GM18868 (cell line): ENCODE measurements at regions not wholly inside any gene's neighbourhood (a gene's known extent, or its start where the extent isn't known, plus 50 kb on each side); places are given as distances from the start of the nearest gene placed in this dataset.
"Not testable (repeated sequence)": the region's sequence is repeated elsewhere in the genome, so short reads cannot be mapped to it uniquely, and the experiment has no call there.

ENCODE experiments used
- ATAC-seq: cut with Tn5 transposase; IDR thresholded peaks from one replicate; pipeline ENCODE4 v1.9.1; 2021; ENCODE audit warnings: mild to moderate bottlenecking, moderate library complexity; ENCODE audit not compliant: unreplicated experiment

DNA sequence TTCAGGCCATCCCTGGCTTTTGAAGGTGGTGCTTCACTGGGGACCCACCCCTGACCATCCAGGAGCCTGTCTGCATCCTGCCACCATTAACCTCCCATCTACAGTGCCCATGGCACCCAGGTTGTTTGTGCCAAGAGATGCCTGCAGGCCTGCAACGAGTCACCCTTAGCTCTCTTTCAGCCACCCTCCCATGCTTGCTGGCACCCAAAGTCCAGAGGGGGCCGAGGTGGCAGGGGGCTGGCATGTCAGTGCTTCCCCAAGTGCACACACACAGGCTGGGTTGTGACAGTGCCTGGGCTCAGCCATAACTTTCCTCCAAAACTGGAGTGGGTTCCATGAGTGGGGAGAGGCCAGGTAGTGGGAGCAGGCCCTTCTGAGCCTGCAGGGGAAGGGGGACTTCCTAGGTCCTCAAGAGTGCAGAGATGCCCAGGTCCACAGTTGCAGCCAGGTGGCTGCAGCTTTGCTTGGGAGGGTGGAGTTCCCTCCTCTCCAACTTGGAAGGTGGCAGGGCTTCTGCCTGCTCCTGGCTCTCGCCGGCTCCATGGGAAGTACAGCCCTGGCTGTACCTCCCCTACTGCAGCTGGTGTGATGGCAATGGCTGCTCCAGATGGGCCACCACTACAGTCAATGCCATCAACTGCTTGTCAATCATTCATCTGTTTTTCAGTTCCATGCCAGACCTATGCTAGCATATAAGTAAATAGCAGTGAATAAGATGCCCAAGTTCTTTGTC, 235.9 kb upstream of the GIMD1 start:
- ATAC-seq = no peak

DNA sequence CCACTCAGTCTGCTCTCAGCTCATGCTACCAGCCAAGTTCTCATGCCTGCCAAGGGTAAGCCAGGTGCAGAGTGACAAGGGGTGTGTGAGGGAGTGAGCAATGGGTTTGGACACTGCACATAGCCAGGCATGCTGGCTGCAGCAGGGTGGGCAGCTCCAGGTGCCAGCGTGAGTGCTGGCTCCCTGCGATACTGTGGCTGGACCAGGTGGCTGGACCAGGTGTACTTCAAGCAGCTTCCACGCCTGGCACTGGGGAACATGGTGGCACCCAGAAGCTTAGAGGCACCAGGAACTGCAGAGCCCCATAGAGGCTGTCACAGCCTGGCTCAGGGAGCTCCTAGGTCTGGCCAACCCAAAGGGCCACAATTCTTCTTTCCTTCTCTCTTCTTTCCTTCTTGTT, 234.9 kb upstream of the GIMD1 start:
- no peak for ATAC-seq

DNA sequence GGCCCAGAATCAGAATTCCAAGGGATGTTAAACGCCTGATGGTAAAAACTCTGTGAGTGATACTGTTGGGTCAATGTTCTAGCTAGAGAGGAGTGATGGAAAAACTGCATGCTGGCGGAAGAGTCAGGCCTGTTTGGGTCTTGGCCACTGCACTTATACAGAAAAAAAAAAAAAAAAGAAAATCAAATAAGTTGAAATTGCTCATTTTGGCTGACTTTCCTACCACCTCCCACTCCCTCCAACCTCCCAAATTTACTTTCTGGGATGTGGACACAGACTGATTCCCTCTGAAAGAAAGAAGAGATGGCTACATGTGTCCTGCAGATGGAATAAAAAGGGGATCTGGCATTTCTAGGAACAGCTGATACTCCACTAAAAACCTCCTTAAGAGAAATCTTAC, 234.1 kb upstream of the GIMD1 start:
- no peak for ATAC-seq

DNA sequence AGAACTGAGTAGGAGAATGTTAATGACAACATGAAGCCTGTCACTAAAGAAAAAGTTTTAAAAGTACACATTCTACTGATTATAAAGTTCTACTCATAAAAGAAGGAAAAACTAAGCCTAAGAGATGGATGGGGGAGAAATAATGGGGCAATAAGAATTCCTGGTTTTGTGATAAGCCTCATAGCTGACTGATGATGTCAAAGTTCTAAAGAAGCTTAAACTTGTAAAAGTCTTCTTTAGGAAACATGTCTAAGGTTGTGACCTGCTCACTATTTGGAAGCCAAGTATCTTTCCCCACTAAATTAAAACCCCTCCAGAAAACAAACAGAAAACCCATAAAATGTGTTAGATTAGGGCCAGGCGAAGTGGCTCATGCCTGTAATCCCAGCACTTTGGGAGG, 232.9 kb upstream of the GIMD1 start:
- no peak for ATAC-seq

DNA sequence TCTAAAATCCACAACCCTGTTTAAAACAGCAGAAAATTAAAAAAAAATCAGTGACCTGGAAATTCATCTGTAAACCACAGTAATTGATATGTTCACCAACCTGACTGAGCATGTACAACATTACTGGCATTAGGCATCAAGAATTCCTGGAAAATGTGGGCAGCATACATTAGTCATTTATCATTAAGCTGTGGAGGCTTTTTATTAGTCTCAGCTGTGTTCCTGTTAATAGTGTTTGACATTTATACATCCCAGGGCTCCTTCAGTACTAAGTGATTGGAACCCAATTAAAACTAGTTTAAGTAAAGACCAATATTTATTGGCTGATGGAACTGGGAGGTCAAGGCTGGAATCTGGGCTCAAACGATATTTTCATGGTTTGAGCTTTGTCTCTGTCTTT, 227.3 kb upstream of the GIMD1 start:
- ATAC-seq = no peak

DNA sequence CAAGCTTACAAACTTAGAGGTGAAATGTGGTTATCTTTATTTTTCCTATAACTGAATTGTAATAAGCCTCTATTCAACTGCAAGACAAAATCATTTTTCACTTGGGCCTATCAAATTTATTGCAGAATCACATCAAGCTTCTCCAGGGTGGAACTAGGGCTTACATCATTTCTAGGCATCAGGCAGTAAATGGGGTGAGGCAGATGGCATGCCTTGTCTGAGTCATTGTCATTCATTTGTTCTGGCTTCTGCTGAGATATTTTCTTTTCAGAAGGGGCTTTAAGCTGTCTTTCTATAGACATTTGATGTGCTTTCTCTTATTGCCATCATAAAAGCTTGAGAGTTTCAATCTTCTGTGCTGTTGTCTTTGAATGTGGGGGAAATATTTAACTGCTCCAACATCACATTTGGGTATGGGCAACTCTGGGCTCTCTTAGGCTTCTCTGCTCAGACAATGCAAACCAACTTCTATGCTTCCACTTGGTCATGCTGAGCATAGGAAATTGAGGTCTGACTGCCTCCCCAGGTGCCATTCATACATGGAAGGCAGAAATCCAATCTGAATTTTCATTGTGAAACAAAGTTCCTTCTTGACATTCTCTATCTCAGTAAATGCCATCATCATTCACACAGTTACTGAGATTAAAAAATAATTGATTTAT, 225.8 kb upstream of the GIMD1 start:
- no peak for ATAC-seq

DNA sequence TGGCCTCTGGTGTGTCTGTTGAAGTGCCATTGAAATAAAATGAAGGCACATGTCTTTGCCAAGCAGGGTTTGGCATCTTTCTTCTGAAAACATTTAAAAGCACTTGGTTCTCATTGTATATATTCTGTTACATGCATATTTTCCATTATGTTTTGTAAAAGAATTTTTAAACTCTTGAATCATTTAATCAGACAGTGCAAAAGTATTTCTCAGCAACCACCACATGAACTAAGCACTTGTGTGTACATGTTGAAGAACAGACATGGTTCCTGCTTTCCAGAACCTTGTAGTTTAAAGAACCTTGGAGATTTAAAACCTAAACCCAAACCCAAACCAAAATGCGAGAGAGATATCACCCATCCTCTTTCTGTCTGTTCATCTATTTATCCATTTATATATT, 220.3 kb upstream of the GIMD1 start:
- ATAC-seq = no peak

DNA sequence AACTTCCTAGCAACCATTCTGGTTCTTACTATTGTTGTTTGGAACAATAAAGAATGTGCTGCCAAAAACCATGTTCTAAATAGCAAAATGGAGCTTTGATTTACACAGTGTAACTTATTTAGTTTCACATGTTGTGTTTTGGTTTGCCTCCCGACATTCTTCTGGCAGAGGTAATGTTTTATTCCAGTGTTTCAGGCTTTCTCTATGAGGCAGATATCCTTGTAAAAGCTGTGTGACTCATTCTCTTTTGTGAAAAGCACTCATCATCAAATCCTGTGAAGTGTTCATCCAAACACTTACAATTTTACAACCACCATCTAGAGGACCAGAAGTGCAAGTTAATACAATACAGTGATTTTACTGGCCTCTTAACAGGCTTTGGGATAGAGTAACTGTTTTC, 219.0 kb upstream of the GIMD1 start:
- ATAC-seq = no peak

DNA sequence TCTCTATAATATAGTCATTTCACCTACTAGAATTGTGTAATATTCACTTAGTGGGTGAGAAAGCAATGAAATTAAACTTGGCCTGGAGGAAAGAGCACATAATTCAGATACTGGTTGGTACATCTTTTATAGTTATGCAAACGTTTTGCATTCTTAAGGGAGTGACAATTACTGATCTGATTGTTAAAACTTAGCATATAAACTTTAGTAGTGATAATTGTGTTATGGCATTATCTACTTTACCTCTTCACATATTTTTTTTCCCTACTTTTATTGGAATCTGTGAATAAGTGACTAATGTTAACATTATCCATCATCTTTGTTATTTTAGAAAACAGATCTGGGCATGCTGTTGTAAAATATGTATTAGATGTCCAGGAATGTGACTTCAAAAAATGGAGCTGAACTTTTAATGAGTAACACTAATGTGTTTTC, 217.4 kb upstream of the GIMD1 start:
- ATAC-seq = no peak

DNA sequence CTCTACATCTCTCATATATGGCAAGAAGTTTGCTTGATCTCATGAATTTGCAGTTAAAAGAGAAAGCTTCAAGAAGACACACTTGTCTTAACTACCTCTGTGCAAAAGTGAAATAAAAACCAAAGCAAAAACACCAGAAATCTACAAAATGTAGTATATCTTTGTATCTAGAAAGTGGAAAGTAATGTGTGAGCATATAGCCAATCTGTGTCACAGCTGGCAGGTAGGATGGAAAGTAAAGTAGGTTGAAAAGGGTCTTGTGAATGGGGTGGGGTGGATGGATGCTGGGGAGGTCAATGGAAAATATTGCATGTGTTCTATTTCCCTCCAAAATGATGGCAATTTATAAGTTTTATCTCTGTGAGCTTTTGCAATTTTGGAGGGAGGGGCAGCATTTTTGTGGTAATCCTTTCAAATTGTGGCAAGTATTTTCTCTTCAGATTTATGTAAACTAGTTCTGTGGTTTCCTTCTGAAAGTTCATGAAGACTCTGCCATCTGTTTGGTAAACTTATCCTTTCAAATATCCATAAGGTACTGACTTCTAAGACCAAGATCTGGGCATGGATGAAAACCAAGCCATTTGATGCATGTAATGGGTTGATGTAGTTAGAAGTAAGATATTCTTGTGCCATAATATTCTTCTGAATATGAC, 215.9 kb upstream of the GIMD1 start:
- ATAC-seq = no peak

DNA sequence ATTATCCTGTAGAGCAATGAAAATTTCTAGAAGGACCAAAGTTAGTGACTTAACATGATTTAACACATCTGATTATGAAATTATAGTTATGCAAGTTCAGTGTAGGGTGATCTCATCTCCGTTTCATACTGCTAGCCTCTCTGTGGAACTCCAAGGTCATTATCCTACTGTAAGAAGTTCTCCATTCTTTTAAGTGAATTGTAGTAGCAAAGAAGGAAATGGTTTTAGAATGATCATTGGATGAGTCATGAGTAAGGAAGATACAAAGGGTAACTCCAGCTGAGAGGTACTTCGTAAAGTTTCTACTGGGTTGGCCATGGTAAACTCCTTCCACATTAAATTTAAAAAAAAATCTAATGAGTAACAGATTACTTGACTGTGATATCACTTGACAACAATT, 215.0 kb upstream of the GIMD1 start:
- ATAC-seq = no peak

DNA sequence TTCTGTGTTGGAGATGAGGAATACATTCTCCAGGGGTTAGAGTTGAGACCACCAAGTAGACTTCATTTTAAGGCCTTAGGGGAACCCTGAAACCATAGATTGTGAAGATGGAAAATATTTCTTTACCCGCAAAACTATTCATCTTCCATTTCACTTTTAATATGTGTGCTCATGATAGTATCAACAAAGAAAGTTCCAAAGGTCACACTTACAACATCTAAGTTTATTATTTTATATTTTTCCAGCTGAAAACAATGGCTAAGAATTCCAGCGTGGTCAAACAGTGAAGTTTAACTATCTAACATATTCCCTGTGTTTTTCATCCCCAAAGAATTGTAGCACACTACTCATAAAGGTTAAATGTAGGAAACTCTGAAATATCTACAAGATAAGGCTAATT, 214.5 kb upstream of the GIMD1 start:
- ATAC-seq = no peak

DNA sequence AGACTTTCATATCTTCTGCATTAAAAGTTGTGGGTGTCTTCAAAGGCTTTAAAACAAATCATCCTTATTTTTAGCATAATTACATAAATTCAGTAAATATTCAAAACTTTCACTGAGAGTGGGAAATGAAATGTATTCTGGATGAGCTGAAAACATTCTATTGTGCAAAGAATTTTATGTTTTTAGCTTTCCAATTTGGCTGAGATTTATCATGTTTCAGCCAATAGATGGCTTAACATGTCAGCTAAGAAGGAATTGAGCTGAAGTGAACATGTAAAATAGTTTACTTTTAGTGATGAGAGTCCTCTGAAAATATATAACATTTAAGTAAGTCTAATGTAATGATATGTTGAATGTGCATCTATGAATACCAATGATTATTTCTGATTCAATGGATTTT, 213.5 kb upstream of the GIMD1 start:
- no peak for ATAC-seq

DNA sequence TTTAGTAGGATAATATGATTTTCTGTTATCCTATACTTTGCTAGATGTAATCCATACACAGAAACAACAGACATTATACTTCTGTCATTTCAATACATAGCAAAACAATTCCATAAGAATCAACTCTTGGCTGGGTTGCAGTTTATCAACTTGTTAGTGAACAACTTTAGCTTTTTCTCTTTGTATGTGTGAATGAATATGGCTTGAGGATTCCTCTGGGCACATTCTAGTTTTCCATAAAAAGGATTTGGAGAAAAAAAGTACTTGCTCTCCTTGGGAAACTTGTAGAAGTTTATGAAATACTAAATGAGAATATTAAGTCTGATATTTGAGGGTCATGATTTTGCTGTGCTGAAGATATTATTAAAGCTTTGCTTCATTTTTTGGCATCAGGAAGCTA, 210.7 kb upstream of the GIMD1 start:
- no peak for ATAC-seq

DNA sequence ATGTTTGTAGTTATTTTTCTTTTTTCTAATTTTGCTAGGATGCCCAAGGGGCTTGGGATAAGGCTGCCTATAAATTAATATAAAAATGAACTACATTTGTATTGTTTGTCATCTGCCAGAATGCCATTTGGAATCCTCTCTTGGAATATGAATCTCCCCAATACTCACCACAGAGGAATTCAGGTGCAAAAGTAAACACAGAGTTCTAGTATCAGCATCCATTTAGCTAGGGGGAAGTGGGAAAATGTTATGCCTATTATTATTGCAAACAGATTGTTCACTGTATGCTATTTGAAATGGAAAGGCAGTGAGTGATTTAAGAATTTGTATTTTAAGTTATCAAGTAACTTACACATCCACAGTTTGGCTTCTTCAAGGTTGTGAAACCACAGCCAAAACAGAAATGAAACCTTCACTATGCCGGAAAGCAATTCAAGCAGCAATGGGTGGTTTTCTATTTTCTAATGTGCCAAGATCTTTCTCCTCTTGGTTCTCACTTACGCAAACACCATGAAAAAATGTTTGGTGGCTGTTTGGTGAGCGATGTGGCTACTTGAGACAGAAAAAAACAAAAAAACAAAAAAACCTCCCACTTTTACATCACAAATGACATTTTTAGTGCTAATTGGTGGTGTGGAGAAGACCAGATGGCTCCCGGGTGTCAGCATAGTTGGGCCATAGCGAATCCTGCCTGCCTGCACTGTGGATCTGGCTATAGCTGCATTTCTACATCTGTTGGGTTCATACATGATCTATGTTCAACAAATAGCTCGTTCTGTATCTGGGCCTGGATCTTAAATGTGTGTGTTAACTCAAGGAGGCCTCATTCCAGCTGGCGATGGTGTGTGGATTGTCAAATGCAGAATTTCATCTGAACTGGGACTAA, 200.8 kb upstream of the GIMD1 start:
- ATAC-seq = no peak

DNA sequence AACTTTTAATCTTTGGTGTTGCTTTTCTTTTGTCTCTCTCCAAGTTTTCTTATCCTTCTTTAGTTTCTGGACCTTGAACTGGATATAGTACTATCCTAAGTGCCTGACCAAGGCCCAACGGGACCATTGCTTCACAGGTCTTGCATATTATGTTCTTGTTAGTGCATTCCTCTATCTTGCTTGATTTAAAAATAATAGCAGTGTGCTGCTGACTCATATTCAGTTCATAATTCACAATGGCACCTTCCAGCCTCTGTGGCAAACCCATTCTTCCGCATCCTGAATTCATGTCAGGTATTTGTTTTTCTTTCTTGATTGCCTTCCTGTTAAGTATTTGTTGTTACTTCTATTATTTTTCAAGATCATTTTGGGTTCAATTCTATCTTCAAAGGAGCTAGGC, 197.1 kb upstream of the GIMD1 start:
- no peak for ATAC-seq

DNA sequence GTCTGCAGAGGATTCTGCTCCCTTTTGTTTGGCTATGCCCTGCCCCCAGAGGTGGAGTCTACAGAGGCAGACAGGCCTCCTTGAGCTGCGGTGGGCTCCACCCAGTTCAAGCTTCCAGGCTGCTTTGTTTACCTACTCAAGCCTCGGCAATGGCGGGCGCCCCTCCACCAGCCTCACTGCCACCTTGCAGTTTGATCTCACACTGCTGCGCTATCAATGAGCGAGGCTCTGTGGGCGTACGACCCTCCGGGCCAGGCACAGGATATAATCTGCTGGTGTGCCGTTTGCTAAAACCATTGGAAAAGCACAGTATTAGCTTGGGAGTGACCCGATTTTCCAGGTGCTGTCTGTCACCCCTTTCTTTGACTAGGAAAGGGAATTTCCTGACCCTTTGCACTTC, 195.1 kb upstream of the GIMD1 start:
- not testable (repeated sequence) for ATAC-seq

DNA sequence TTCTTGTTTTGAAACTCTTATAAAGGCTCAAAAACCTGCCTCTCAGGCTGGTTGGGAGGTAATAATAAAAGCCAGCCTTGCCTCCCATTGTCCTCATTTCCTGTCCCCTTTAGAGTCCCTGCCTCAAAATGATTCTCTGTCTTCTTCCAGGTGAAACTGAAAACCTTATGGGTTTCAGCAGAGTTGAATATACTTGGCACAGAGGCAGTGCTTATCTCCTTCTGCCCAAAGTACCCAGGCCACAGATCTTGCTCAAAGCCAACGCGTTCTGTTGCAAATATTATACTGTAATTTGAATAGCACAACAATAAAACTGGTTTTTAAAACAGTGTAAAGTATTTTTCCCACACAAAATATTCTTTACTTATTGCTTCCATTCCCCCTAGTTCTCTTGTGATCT, 183.1 kb upstream of the GIMD1 start:
- ATAC-seq = no peak

DNA sequence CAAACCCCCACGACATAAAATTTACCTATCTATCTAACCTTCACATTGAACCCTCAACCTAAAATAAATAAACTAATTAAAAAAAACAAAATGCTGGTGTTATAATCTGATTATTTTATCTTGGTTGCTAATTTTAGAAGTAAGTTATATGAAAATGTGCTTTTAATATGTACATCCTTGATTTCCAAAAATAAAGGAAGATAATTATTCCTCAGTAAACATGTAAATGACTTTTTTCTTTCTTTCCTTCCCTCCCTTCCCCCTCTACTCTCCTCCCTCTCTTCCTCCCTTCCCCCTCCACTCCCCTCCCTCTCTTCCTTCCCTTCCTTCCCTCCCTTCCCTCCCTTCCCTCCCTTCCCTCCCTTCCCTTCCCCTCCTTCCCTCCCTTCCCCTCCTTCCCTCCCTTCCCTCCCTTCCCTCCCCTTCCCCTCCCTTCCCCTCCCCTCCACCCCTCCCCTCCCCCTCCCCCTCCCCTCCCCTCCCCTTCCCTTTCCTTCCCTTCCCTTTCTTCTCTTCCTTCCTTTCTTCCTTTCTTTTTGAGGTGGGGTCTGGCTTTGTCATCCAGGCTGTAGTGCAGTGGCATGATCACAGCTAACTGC, 180.0 kb upstream of the GIMD1 start:
- ATAC-seq = no peak

DNA sequence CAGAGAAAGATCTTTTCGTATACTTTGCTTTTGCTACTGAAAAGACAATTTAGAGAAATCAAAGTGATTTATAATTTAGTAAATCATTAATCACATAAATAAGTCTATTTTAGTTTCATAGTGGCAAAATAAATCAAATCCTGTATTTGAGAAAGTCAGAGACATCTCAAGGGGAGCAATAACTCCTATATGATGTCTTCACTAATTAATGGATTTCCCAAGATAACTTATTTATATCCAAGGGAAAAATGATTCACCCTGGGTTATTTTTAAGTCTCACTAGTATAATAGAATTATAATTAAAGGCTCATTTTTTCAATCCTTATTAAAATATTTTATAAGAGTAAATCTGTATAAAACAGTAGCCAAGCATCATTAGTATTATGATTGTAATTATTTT, 177.8 kb upstream of the GIMD1 start:
- ATAC-seq = no peak

DNA sequence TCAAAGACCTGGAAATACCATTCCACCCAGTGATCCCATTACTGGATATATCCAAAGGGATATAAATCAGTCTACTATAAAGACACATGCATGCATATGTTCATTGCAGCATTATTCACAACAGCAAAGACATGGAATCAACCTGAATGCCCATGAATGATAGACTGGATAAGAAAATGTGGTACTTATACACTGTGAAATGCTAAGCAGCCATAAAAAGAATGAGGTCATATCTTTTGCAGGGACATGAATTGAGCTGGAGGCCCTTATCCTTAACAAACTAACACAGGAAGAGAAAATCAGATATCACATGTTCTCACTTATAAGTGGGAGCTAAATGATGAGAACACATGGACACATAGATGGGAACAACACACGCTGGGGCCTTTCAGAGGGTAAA, 174.0 kb upstream of the GIMD1 start:
- not testable (repeated sequence) for ATAC-seq
